Muscle of back (tissue), 3 donors: ENCODE measurements at regions not wholly inside any gene's neighbourhood (a gene's known extent, or its start where the extent isn't known, plus 50 kb on each side); places are given as distances from the start of the nearest gene placed in this dataset.
A peak's percentile ranks its signal among the peaks of the same experiment; 100 is the strongest.

Experiments used
- DNase-seq, 3 donors: peaks; one replicate each; pipeline versions ENCODE4 v3.0.0 to v3.0.0-alpha.2; 2013

GRCh38 chr18:77572537-77572936, 322.9 kb downstream of the GALR1 start:
- DNase-seq, result no peak

- no peak for DNase-seq
Observed at GRCh38 chr18:77573571-77573970, 323.9 kb downstream of the GALR1 start.

GRCh38 chr18:77590943-77591515, 341.4 kb downstream of the GALR1 start:
- no peak for DNase-seq

GRCh38 chr18:77597726-77598125, 348.1 kb downstream of the GALR1 start:
- no peak for DNase-seq

- no peak for DNase-seq
Observed at GRCh38 chr18:77600674-77601073, 351.0 kb downstream of the GALR1 start.

GRCh38 chr18:77601567-77601966, 351.9 kb downstream of the GALR1 start:
- DNase-seq, result peak in 2 of 3 donors; percentile 32 to 65

- no peak for DNase-seq
Observed at GRCh38 chr18:77607087-77607486, 357.4 kb downstream of the GALR1 start.

GRCh38 chr18:77608807-77609206, 359.2 kb downstream of the GALR1 start:
- no peak for DNase-seq

- DNase-seq, result peak in 1 of 3 donors; percentile 41
Observed at GRCh38 chr18:77617694-77618093, 368.0 kb downstream of the GALR1 start.

- peak in 2 of 3 donors; percentile 43 to 51 for DNase-seq
Observed at GRCh38 chr18:77619525-77619924, 369.9 kb downstream of the GALR1 start.

GRCh38 chr18:77622009-77622692, 372.5 kb downstream of the GALR1 start:
- DNase-seq, result peak in 2 of 3 donors; percentile 40

- DNase-seq, result no peak
Observed at GRCh38 chr18:77632758-77633157, 383.1 kb downstream of the GALR1 start.

- no peak for DNase-seq
Observed at GRCh38 chr18:77634494-77634893, 384.8 kb downstream of the GALR1 start.

- peak; percentile 82 to 93 (median 91) for DNase-seq
Observed at GRCh38 chr18:77635451-77635850, 385.8 kb downstream of the GALR1 start.

GRCh38 chr18:77635858-77636257, 386.2 kb downstream of the GALR1 start:
- no peak for DNase-seq

GRCh38 chr18:77645170-77645872, 395.7 kb downstream of the GALR1 start:
- no peak for DNase-seq

GRCh38 chr18:77647472-77647871, 397.8 kb downstream of the GALR1 start:
- DNase-seq, result no peak

GRCh38 chr18:77648411-77648810, 398.8 kb downstream of the GALR1 start:
- no peak for DNase-seq

GRCh38 chr18:77650799-77651385, 401.2 kb downstream of the GALR1 start:
- DNase-seq, result peak; percentile 43 to 82 (median 73)

- DNase-seq, result no peak
Observed at GRCh38 chr18:77651441-77651840, 401.8 kb downstream of the GALR1 start.

- DNase-seq, result no peak
Observed at GRCh38 chr18:77653792-77654191, 404.1 kb downstream of the GALR1 start.

- DNase-seq, result no peak
Observed at GRCh38 chr18:77654302-77654701, 404.7 kb downstream of the GALR1 start.
